Naive thymus-derived CD8-positive, alpha-beta T cell (primary cell): ENCODE measurements at regions not wholly inside any gene's neighbourhood (a gene's known extent, or its start where the extent isn't known, plus 50 kb on each side); places are given as distances from the start of the nearest gene placed in this dataset.
"Not testable (repeated sequence)": the region's sequence is repeated elsewhere in the genome, so short reads cannot be mapped to it uniquely, and the experiment has no call there.

Source experiments
- ATAC-seq, 2 donors: fragments of 150-1000 bp; cut with Tn5 transposase in 1 of 2; sonication (Bioruptor Pico), chemical (Tn5 transposase) in 1 of 2; 1 replicate in 1 of 2; 2 replicates in 1 of 2; pipeline ENCODE4 v1.10.0; 2021; ENCODE audit warnings: mild to moderate bottlenecking in 2 of 2, moderate library complexity in 2 of 2
- POLR2A ChIA-PET: fragments of 350-600 bp; sonication (Branson Sonifier 250); formaldehyde crosslinking; loops from one replicate; lab custom pipeline; 2021; ENCODE audit warnings: antibody characterized with exemption; lab: Charles Lee
- DNase-seq, 10 donors: peaks; one replicate each; pipeline versions ENCODE4 v3.0.0 to v3.0.0-alpha.2; 2020 to 2022
- H3K27ac Mint-ChIP-seq, 10 donors: one replicate each; pipeline ENCODE4 v1.8.0; 2020 to 2022; ENCODE audit warnings: mild to moderate bottlenecking in 10 of 10, mixed read lengths in 10 of 10, moderate library complexity in 4 of 10, inconsistent platforms in 1 of 10
- H3K27me3 Mint-ChIP-seq, 5 donors: one replicate each; pipeline ENCODE4 v1.8.0; 2021 to 2022; ENCODE audit warnings: mixed read lengths in 5 of 5
- H3K36me3 Mint-ChIP-seq, 3 donors: one replicate each; pipeline ENCODE4 v1.8.0; 2020 to 2022; ENCODE audit warnings: mixed read lengths in 3 of 3, mild to moderate bottlenecking in 2 of 3, inconsistent platforms in 1 of 3
- H3K4me1 Mint-ChIP-seq, 4 donors: one replicate each; pipeline ENCODE4 v1.8.0; 2021 to 2022; ENCODE audit warnings: mixed read lengths in 4 of 4
- H3K4me3 Mint-ChIP-seq, 10 donors: one replicate each; pipeline ENCODE4 v1.8.0; 2020 to 2022; ENCODE audit warnings: mild to moderate bottlenecking in 10 of 10, mixed read lengths in 10 of 10, moderate library complexity in 6 of 10, inconsistent platforms in 1 of 10
- H3K9me3 Mint-ChIP-seq, 9 donors: one replicate each; pipeline ENCODE4 v1.8.0; 2020 to 2022; ENCODE audit warnings: mixed read lengths in 9 of 9, mild to moderate bottlenecking in 3 of 9, inconsistent platforms in 1 of 9, moderate library complexity in 1 of 9

- Mint-ChIP-seq H3K9me3 (peaks cover 0 to 5% (median 0%) of the 10 kb centered on the region in 9 donors), H3K27me3 (no peaks in the 10 kb centered on the region), H3K27ac (no peak overlapping the region), H3K4me3 (no peak overlapping the region), H3K36me3 (no peaks in the 10 kb centered on the region), H3K4me1 (no peaks in the 10 kb centered on the region)
- POLR2A ChIA-PET = no interaction called here
- DNase-seq (no peak), ATAC-seq (no peak)
These were observed 752.4 kb upstream of the SLC8A1 start for GRCh38 chr2:41204315-41204714.

GRCh38 chr2:41206004-41206403, 754.1 kb upstream of the SLC8A1 start:
- peaks cover 0 to 7% (median 0%) of the 10 kb centered on the region in 9 donors for H3K9me3 Mint-ChIP-seq
- no peak overlapping the region for H3K4me3 Mint-ChIP-seq
- no peaks in the 10 kb centered on the region for H3K4me1 Mint-ChIP-seq
- ATAC-seq = no peak
- no peak overlapping the region for H3K27ac Mint-ChIP-seq
- no peaks in the 10 kb centered on the region for H3K27me3 Mint-ChIP-seq
- POLR2A ChIA-PET = no interaction called here
- H3K36me3 Mint-ChIP-seq = no peaks in the 10 kb centered on the region
- DNase-seq = no peak

- H3K4me1 Mint-ChIP-seq = no peaks in the 10 kb centered on the region
- no peaks in the 10 kb centered on the region for H3K36me3 Mint-ChIP-seq
- peaks cover 0 to 8% (median 0%) of the 10 kb centered on the region in 9 donors for H3K9me3 Mint-ChIP-seq
- ATAC-seq = no peak
- H3K27ac Mint-ChIP-seq = no peak overlapping the region
- no peak for DNase-seq
- POLR2A ChIA-PET = no interaction called here
- H3K27me3 Mint-ChIP-seq = no peaks in the 10 kb centered on the region
- H3K4me3 Mint-ChIP-seq = no peak overlapping the region
These were observed 755.7 kb upstream of the SLC8A1 start for GRCh38 chr2:41207578-41207977.

GRCh38 chr2:41210030-41210429, 758.1 kb upstream of the SLC8A1 start:
- ATAC-seq, POLR2A ChIA-PET, DNase-seq, H3K27ac Mint-ChIP-seq, H3K4me1 Mint-ChIP-seq, H3K27me3 Mint-ChIP-seq, H3K36me3 Mint-ChIP-seq, H3K4me3 Mint-ChIP-seq: not testable (repeated sequence)
- peaks cover 0 to 17% (median 0%) of the 10 kb centered on the region in 9 donors for H3K9me3 Mint-ChIP-seq

- no peak for ATAC-seq
These were observed 765.1 kb upstream of the SLC8A1 start for GRCh38 chr2:41216978-41217377.

GRCh38 chr2:41222593-41222992, 770.7 kb upstream of the SLC8A1 start:
- POLR2A ChIA-PET = no interaction called here
- Mint-ChIP-seq H3K4me3 (no peak overlapping the region), H3K9me3 (peaks cover 2 to 17% (median 8%) of the 10 kb centered on the region in 9 donors), H3K27ac (no peak overlapping the region), H3K27me3 (no peaks in the 10 kb centered on the region), H3K36me3 (peaks cover 0 to 4% (median 0%) of the 10 kb centered on the region in 3 donors), H3K4me1 (no peaks in the 10 kb centered on the region)
- no peak for DNase-seq
- ATAC-seq = no peak

More at GRCh38 chr2:41216978-41217377, 765.1 kb upstream of the SLC8A1 start:
- POLR2A ChIA-PET = no interaction called here
- Mint-ChIP-seq H3K9me3 (peaks cover 0 to 37% (median 4%) of the 10 kb centered on the region in 9 donors), H3K36me3 (peaks cover 0 to 9% (median 0%) of the 10 kb centered on the region in 3 donors), H3K27me3 (no peaks in the 10 kb centered on the region), H3K4me3 (no peak overlapping the region), H3K4me1 (no peaks in the 10 kb centered on the region), H3K27ac (no peak overlapping the region)
- DNase-seq = no peak

GRCh38 chr2:41234093-41234492, 782.2 kb upstream of the SLC8A1 start:
- POLR2A ChIA-PET = no interaction called here
- Mint-ChIP-seq H3K9me3 (peaks cover 0 to 47% (median 15%) of the 10 kb centered on the region in 9 donors), H3K4me3 (no peak overlapping the region), H3K36me3 (peaks cover 0 to 13% (median 0%) of the 10 kb centered on the region in 3 donors), H3K27me3 (no peaks in the 10 kb centered on the region), H3K4me1 (no peaks in the 10 kb centered on the region), H3K27ac (no peak overlapping the region)
- ATAC-seq = no peak
- DNase-seq = no peak

GRCh38 chr2:41241325-41242000, 789.6 kb upstream of the SLC8A1 start:
- no peak for ATAC-seq
- no peak overlapping the region for H3K4me3 Mint-ChIP-seq
- POLR2A ChIA-PET = no interaction called here
- DNase-seq = no peak
- no peaks in the 10 kb centered on the region for H3K27me3 Mint-ChIP-seq
- peaks cover 0 to 4% (median 0%) of the 10 kb centered on the region in 3 donors for H3K36me3 Mint-ChIP-seq
- peaks cover 0 to 21% (median 5%) of the 10 kb centered on the region in 9 donors for H3K9me3 Mint-ChIP-seq
- H3K4me1 Mint-ChIP-seq = no peaks in the 10 kb centered on the region
- H3K27ac Mint-ChIP-seq = no peak overlapping the region

GRCh38 chr2:41242001-41242331, 790.1 kb upstream of the SLC8A1 start:
- ATAC-seq (no peak), DNase-seq (no peak)
- H3K4me1 Mint-ChIP-seq = no peaks in the 10 kb centered on the region
- H3K9me3 Mint-ChIP-seq = peaks cover 0 to 21% (median 5%) of the 10 kb centered on the region in 9 donors
- H3K36me3 Mint-ChIP-seq = peaks cover 0 to 4% (median 0%) of the 10 kb centered on the region in 3 donors
- POLR2A ChIA-PET = no interaction called here
- H3K27me3 Mint-ChIP-seq = no peaks in the 10 kb centered on the region
- no peak overlapping the region for H3K4me3 Mint-ChIP-seq
- H3K27ac Mint-ChIP-seq = no peak overlapping the region

GRCh38 chr2:41267929-41268659, 779.7 kb upstream of the PKDCC start:
- no peak for ATAC-seq
- Mint-ChIP-seq H3K4me3 (no peak overlapping the region), H3K27me3 (no peaks in the 10 kb centered on the region), H3K27ac (no peak overlapping the region), H3K36me3 (no peaks in the 10 kb centered on the region), H3K9me3 (peaks cover 0 to 4% (median 0%) of the 10 kb centered on the region in 9 donors), H3K4me1 (peaks cover 0 to 1% (median 0%) of the 10 kb centered on the region in 4 donors)
- POLR2A ChIA-PET = no interaction called here
- no peak for DNase-seq

- no peak overlapping the region for H3K27ac Mint-ChIP-seq
- H3K9me3 Mint-ChIP-seq = peaks cover 0 to 8% (median 0%) of the 10 kb centered on the region in 9 donors
- no peaks in the 10 kb centered on the region for H3K4me1 Mint-ChIP-seq
- no peak overlapping the region for H3K4me3 Mint-ChIP-seq
- no peaks in the 10 kb centered on the region for H3K36me3 Mint-ChIP-seq
- H3K27me3 Mint-ChIP-seq = no peaks in the 10 kb centered on the region
- POLR2A ChIA-PET = no interaction called here
- no peak for ATAC-seq
- DNase-seq = no peak
These were observed 764.6 kb upstream of the PKDCC start for GRCh38 chr2:41283079-41283775.

- H3K4me3 Mint-ChIP-seq = no peak overlapping the region
- H3K4me1 Mint-ChIP-seq = no peaks in the 10 kb centered on the region
- DNase-seq = no peak
- peaks cover 0 to 5% (median 0%) of the 10 kb centered on the region in 9 donors for H3K9me3 Mint-ChIP-seq
- H3K27ac Mint-ChIP-seq = no peak overlapping the region
- no peaks in the 10 kb centered on the region for H3K27me3 Mint-ChIP-seq
- POLR2A ChIA-PET = no interaction called here
- no peaks in the 10 kb centered on the region for H3K36me3 Mint-ChIP-seq
- no peak for ATAC-seq
These were observed 754.3 kb upstream of the PKDCC start for GRCh38 chr2:41293491-41293890.

- DNase-seq = no peak
- H3K4me3 Mint-ChIP-seq = no peak overlapping the region
- no peaks in the 10 kb centered on the region for H3K36me3 Mint-ChIP-seq
- POLR2A ChIA-PET = no interaction called here
- no peaks in the 10 kb centered on the region for H3K27me3 Mint-ChIP-seq
- no peak for ATAC-seq
- no peak overlapping the region for H3K27ac Mint-ChIP-seq
- H3K9me3 Mint-ChIP-seq = peaks cover 0 to 5% (median 0%) of the 10 kb centered on the region in 9 donors
- no peaks in the 10 kb centered on the region for H3K4me1 Mint-ChIP-seq
These were observed 753.5 kb upstream of the PKDCC start for GRCh38 chr2:41294331-41294730.
